ENCODE measurements at regions not wholly inside any gene's neighbourhood (a gene's known extent, or its start where the extent isn't known, plus 50 kb on each side); places are given as distances from the start of the nearest gene placed in this dataset.

DNA sequence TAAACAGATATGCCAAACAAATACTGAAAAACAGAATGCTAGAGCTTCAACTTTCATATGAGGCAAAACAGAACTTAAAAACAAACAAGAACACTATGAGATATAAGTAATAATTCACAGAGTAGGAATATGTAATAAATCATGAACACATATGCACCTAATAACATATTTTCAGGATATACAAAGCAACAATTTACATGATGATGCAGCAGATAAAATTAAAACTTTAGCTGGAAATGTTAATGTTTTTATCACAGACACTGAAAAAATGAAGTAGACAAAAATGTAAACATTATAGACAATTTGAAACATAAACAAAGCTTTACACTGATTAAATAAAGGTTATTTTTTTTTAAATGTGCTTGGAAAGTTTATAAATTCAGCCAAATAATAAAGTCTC, 443.1 kb upstream of the NFIA start:
- no peak overlapping the region for H3T11ph ChIP-seq (ENCODE audit: low read length)
- no peak overlapping the region for H3K4me3 Mint-ChIP-seq

More for the DNA sequence above, 443.1 kb upstream of the NFIA start:
- Histone ChIP-seq H2AK5ac (ENCODE audit: insufficient read length, low read length) (no peak overlapping the region), H2BK120ac (ENCODE audit: low read depth, low read length, poor library complexity, severe bottlenecking) (no peak overlapping the region), H3K9me3 (ENCODE audit: control insufficient read depth, low read depth, low read length) (no peaks in the 10 kb centered on the region), H2BK5ac (ENCODE audit: insufficient read length, low read length) (no peak overlapping the region), H3K23me2 (ENCODE audit: insufficient read length, low read depth, low read length, poor library complexity, severe bottlenecking) (no peaks in the 10 kb centered on the region), H3K18ac (ENCODE audit: insufficient read length, low read depth, low read length) (no peak overlapping the region), H3K23ac (ENCODE audit: insufficient read length, low read depth, low read length) (no peak overlapping the region), H4K8ac (replicated peaks; ENCODE audit: insufficient read length, low read depth, low read length) (no peak overlapping the region), H3K4ac (ENCODE audit: low read depth, low read length) (no peak overlapping the region), H3K14ac (ENCODE audit: insufficient read depth, low read length) (no peak overlapping the region), H4K5ac (ENCODE audit: insufficient read length, low read depth, low read length) (no peak overlapping the region), H3K4me1 (ENCODE audit: insufficient read depth, low read length) (no peaks in the 10 kb centered on the region), H3K4me2 (ENCODE audit: insufficient read depth, insufficient read length, low read length) (no peak overlapping the region), H3K79me1 (ENCODE audit: insufficient read depth, low read depth, low read length, poor library complexity, severe bottlenecking) (no peaks in the 10 kb centered on the region), H2BK20ac (ENCODE audit: low read depth, low read length, poor library complexity, severe bottlenecking) (no peak overlapping the region), H4K91ac (ENCODE audit: insufficient read length, low read depth, low read length) (no peak overlapping the region), H3K79me2 (ENCODE audit: insufficient read depth, low read length) (no peaks in the 10 kb centered on the region), H3K9ac (ENCODE audit: extremely low read depth, insufficient read length, low read length) (no peak overlapping the region), H4K20me1 (ENCODE audit: control insufficient read depth, insufficient read depth, insufficient read length) (no peaks in the 10 kb centered on the region), H2AFZ (ENCODE audit: low read length) (no peak overlapping the region), H2BK15ac (ENCODE audit: low read depth, low read length) (no peak overlapping the region), H3K56ac (ENCODE audit: insufficient read length, low read depth, low read length) (no peak overlapping the region), H3K27ac (ENCODE audit: insufficient read length, low read depth, low read length) (no peak overlapping the region), H3K27me3 (ENCODE audit: insufficient read depth, low read length) (no peaks in the 10 kb centered on the region), H2BK12ac (ENCODE audit: insufficient read length, low read depth, low read length) (no peak overlapping the region)
- H3K9me3 Mint-ChIP-seq = no peaks in the 10 kb centered on the region
- TF ChIP-seq CTCF (conservative IDR thresholded peaks at IDR 0.05) = no peak
- H3K27ac Mint-ChIP-seq = no peak overlapping the region
- no peaks in the 10 kb centered on the region for H3K36me3 Mint-ChIP-seq (ENCODE audit: insufficient read depth in 1 of 3, low read depth in 3 of 3)
- H3K27me3 Mint-ChIP-seq (ENCODE audit: low read depth) = no peaks in the 10 kb centered on the region
- H3K4me1 Mint-ChIP-seq = peaks cover 4% of the 10 kb centered on the region in 2 experiments; a peak in 1 of 4 replicates
- no peak for DNase-seq
